ENCODE measurements at regions not wholly inside any gene's neighbourhood (a gene's known extent, or its start where the extent isn't known, plus 50 kb on each side); places are given as distances from the start of the nearest gene placed in this dataset.

DNA sequence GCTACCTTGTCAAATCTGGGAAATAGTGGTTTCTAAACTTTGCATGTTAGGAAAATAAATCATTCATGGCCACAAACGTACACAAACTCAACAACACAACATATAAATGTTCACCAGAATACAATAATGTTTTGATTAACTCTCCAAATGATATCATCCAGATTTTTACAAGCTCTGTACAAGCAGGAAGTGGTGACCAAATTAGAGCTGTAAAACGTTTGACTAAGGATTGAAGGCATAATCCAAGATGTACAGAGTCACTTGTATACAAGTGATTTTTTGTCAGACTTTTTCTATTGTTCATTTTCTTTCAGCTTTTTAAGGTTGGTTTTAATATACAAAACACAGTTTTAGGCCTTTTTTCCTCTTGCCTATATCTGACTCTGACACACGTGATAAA lies 748.4 kb upstream of the GRM7 start:
- TF ChIP-seq, protein P1, sequence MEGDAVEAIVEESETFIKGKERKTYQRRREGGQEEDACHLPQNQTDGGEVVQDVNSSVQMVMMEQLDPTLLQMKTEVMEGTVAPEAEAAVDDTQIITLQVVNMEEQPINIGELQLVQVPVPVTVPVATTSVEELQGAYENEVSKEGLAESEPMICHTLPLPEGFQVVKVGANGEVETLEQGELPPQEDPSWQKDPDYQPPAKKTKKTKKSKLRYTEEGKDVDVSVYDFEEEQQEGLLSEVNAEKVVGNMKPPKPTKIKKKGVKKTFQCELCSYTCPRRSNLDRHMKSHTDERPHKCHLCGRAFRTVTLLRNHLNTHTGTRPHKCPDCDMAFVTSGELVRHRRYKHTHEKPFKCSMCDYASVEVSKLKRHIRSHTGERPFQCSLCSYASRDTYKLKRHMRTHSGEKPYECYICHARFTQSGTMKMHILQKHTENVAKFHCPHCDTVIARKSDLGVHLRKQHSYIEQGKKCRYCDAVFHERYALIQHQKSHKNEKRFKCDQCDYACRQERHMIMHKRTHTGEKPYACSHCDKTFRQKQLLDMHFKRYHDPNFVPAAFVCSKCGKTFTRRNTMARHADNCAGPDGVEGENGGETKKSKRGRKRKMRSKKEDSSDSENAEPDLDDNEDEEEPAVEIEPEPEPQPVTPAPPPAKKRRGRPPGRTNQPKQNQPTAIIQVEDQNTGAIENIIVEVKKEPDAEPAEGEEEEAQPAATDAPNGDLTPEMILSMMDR (IDR thresholded peaks at IDR 0.05), result no peak
- TF ChIP-seq POLR2A (IDR thresholded peaks at IDR 0.05), result no peak
